ENCODE measurements at regions not wholly inside any gene's neighbourhood (a gene's known extent, or its start where the extent isn't known, plus 50 kb on each side); places are given as distances from the start of the nearest gene placed in this dataset.

- no peaks in the 10 kb centered on the region for H3K36me3 ChIP-seq (ENCODE audit: control insufficient read depth in 2 of 2, insufficient read depth in 1 of 2, low read length in 2 of 2)
- no peak overlapping the region for H3K4me3 ChIP-seq (ENCODE audit: low read depth, low read length)
- TF ChIP-seq ZNF561 (tag by site-specific recombination; IDR thresholded peaks at IDR 0.05; ENCODE audit: borderline replicate concordance) (no peak), SALL2 (tag by site-specific recombination; IDR thresholded peaks at IDR 0.05; ENCODE audit: borderline replicate concordance) (no peak), ZFP69B (tag by site-specific recombination; IDR thresholded peaks at IDR 0.05) (no peak)
- no peak overlapping the region for H3K27ac ChIP-seq (ENCODE audit: extremely low read depth, low read depth, low read length)
- no peaks in the 10 kb centered on the region for H3K9me3 ChIP-seq (ENCODE audit: control insufficient read depth, insufficient read depth, low read depth, low read length)
- POLR2A ChIA-PET = no interaction called here
- H3K4me1 ChIP-seq (ENCODE audit: control insufficient read depth, insufficient read depth, low read length) = peaks cover 19% of the 10 kb centered on the region
- CTCF ChIA-PET = no interaction called here
Observed at GRCh38 chrX:44747317-44747716, 96.5 kb upstream of the DUSP21 start.

- Histone ChIP-seq H3K4me3 (ENCODE audit: low read depth, low read length) (no peak overlapping the region), H3K9me3 (ENCODE audit: control insufficient read depth, insufficient read depth, low read depth, low read length) (no peaks in the 10 kb centered on the region), H3K36me3 (ENCODE audit: control insufficient read depth in 2 of 2, insufficient read depth in 1 of 2, low read length in 2 of 2) (no peaks in the 10 kb centered on the region), H3K4me1 (ENCODE audit: control insufficient read depth, insufficient read depth, low read length) (peaks cover 21% of the 10 kb centered on the region), H3K27ac (ENCODE audit: extremely low read depth, low read depth, low read length) (no peak overlapping the region)
- ChIA-PET POLR2A (interaction anchor here (0.6 kb wide), 1 partner anchor 176 kb away, joined by 4 read pairs; no protein-coding TSS in a partner anchor), CTCF (no interaction called here)
- TF ChIP-seq ZNF24 (tag by site-specific recombination; IDR thresholded peaks at IDR 0.05) (no peak), PATZ1 (tag by site-specific recombination; IDR thresholded peaks at IDR 0.05) (no peak), ZNF133 (tag by site-specific recombination; IDR thresholded peaks at IDR 0.05) (no peak), OSR2 (tag by site-specific recombination; IDR thresholded peaks at IDR 0.05) (no peak), ZNF354C (tag by site-specific recombination; IDR thresholded peaks at IDR 0.05; ENCODE audit: borderline replicate concordance, low read depth) (no peak), ZNF548 (tag by site-specific recombination; IDR thresholded peaks at IDR 0.05) (no peak), ZNF777 (tag by site-specific recombination; IDR thresholded peaks at IDR 0.05; ENCODE audit: borderline replicate concordance) (no peak), ZNF837 (tag by site-specific recombination; IDR thresholded peaks at IDR 0.05) (no peak), ZNF19 (tag by site-specific recombination; IDR thresholded peaks at IDR 0.05; ENCODE audit: low read depth) (no peak), ZNF707 (tag by site-specific recombination; IDR thresholded peaks at IDR 0.05) (no peak), ZNF555 (tag by site-specific recombination; conservative IDR thresholded peaks at IDR 0.05) (no peak), ZFP3 (tag by site-specific recombination; IDR thresholded peaks at IDR 0.05; ENCODE audit: low read depth) (no peak), ZNF10 (tag by site-specific recombination; IDR thresholded peaks at IDR 0.05) (no peak), ZNF692 (tag by site-specific recombination; IDR thresholded peaks at IDR 0.05) (no peak), ZNF76 (tag by site-specific recombination; IDR thresholded peaks at IDR 0.05; ENCODE audit: borderline replicate concordance, low read depth) (no peak), ZNF302 (tag by site-specific recombination; IDR thresholded peaks at IDR 0.05; ENCODE audit: low read depth) (no peak), ZNF488 (tag by site-specific recombination; IDR thresholded peaks at IDR 0.05) (no peak)
Observed at GRCh38 chrX:44744799-44745198, 99.0 kb upstream of the DUSP21 start.
